ENCODE measurements at regions not wholly inside any gene's neighbourhood (a gene's known extent, or its start where the extent isn't known, plus 50 kb on each side); places are given as distances from the start of the nearest gene placed in this dataset.

DNA sequence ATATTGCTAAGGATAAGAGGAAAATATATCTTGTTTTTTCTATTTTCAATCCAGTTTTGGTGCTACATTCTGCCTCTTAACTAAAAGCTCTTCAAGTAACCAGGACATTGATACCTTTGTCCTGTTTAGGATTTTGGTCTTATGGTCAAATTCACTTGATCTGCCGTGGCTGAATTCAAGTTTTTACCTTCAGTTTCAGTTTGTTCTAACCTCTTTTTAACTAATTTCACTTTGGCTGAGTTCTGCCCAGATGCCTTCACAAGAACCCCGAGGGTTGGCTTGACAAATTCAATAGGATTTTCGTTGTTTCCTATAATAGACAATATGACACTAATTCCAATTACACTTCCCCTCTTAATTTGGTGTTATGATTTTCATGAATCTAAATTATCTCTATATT lies 84.5 kb upstream of the C1orf21 start:
- no peak for FAIRE-seq

DNA sequence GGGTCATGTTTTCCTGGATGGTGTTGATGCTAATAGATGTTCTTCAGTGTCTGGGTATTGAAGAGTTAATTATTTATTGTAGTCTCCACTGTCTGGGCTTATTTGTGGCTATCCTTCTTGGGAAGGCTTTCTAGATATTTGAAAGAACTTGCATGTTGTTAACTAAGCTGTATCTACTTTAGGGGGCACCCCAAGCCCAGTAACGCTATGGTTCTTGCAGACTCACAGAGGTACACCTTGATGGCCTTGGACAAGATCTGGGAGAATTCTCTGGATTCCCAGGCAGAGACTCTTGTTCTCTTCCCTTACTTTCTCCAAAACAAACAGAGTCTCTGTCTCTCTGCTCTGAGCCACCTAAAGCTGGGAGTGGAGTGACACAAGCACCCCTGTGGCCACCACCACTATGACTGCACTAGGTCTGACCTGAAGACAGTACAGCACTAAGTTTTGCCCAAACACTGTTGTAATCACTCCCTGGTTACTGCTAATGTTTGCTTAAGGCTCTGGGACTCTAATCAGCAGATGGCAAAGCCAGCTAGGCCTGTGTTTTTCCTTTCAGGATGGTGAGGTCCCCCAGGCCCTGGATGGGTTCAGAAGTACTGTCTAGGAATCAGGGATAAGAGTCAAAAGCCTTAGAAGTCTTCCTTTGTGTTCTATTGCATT lies 76.5 kb upstream of the C1orf21 start:
- Histone ChIP-seq H3K4me3 (ENCODE audit: low read length in 3 of 3) (no peak overlapping the region), H3K9me3 (ENCODE audit: control insufficient read depth in 2 of 3, insufficient read depth in 1 of 3, low read length in 3 of 3) (no peaks in the 10 kb centered on the region), H3K27me3 (ENCODE audit: control insufficient read depth, insufficient read depth, low read length) (no peaks in the 10 kb centered on the region), H3K36me3 (ENCODE audit: control insufficient read depth in 2 of 3, insufficient read depth in 3 of 3, low read length in 3 of 3) (no peaks in the 10 kb centered on the region), H3K4me1 (ENCODE audit: control insufficient read depth in 2 of 3, insufficient read depth in 2 of 3, low read depth in 1 of 3, low read length in 3 of 3) (no peaks in the 10 kb centered on the region), H3K27ac (ENCODE audit: low read depth in 2 of 2, low read length in 2 of 2) (no peak overlapping the region), H3K9ac (ENCODE audit: low read length in 3 of 3) (no peak overlapping the region)
- TF ChIP-seq, protein P1, sequence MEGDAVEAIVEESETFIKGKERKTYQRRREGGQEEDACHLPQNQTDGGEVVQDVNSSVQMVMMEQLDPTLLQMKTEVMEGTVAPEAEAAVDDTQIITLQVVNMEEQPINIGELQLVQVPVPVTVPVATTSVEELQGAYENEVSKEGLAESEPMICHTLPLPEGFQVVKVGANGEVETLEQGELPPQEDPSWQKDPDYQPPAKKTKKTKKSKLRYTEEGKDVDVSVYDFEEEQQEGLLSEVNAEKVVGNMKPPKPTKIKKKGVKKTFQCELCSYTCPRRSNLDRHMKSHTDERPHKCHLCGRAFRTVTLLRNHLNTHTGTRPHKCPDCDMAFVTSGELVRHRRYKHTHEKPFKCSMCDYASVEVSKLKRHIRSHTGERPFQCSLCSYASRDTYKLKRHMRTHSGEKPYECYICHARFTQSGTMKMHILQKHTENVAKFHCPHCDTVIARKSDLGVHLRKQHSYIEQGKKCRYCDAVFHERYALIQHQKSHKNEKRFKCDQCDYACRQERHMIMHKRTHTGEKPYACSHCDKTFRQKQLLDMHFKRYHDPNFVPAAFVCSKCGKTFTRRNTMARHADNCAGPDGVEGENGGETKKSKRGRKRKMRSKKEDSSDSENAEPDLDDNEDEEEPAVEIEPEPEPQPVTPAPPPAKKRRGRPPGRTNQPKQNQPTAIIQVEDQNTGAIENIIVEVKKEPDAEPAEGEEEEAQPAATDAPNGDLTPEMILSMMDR (IDR thresholded peaks at IDR 0.05; ENCODE audit: borderline replicate concordance, extremely low read depth, insufficient read depth) = no peak
- DNase-seq (no peak), FAIRE-seq (no peak)
- intact Hi-C loops (cut with DNase I) = no loop called here

More for the DNA sequence above, 84.5 kb upstream of the C1orf21 start:
- Histone ChIP-seq H3K9me3 (ENCODE audit: control insufficient read depth in 2 of 3, insufficient read depth in 1 of 3, low read length in 3 of 3) (no peaks in the 10 kb centered on the region), H3K4me1 (ENCODE audit: control insufficient read depth in 2 of 3, insufficient read depth in 2 of 3, low read depth in 1 of 3, low read length in 3 of 3) (no peaks in the 10 kb centered on the region), H3K27me3 (ENCODE audit: control insufficient read depth, insufficient read depth, low read length) (no peaks in the 10 kb centered on the region), H3K27ac (ENCODE audit: low read depth in 2 of 2, low read length in 2 of 2) (no peak overlapping the region), H3K9ac (ENCODE audit: low read length in 3 of 3) (no peak overlapping the region), H3K36me3 (ENCODE audit: control insufficient read depth in 2 of 3, insufficient read depth in 3 of 3, low read length in 3 of 3) (no peaks in the 10 kb centered on the region), H3K4me3 (ENCODE audit: low read length in 3 of 3) (no peak overlapping the region)
- intact Hi-C loops (cut with DNase I) = no loop called here
- TF ChIP-seq, protein P1 (IDR thresholded peaks at IDR 0.05; ENCODE audit: borderline replicate concordance, extremely low read depth, insufficient read depth) = no peak
- DNase-seq = no peak

DNA sequence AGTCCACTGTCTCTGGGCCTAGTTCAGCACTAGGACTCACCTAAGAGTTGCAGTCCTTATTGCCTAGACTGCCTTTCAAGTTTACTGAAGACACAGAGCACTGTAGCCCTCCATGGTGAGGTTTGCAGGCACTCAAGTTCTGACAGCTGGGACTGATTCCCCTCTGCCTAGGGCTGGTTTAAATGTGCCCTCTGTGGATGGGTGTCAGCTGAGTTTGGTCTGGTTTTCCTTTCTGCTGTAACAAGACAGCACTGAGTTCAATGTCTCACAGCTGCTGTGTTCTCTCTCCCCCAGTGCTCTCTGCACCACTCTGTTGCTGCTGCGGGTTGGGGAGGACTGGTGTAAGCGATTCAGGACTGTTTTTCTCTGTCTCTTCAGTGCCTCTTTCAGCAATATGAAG lies 75.2 kb upstream of the C1orf21 start:
- Histone ChIP-seq H3K4me1 (ENCODE audit: control insufficient read depth in 2 of 3, insufficient read depth in 2 of 3, low read depth in 1 of 3, low read length in 3 of 3) (no peaks in the 10 kb centered on the region), H3K27me3 (ENCODE audit: control insufficient read depth, insufficient read depth, low read length) (no peaks in the 10 kb centered on the region), H3K36me3 (ENCODE audit: control insufficient read depth in 2 of 3, insufficient read depth in 3 of 3, low read length in 3 of 3) (no peaks in the 10 kb centered on the region), H3K4me3 (ENCODE audit: low read length in 3 of 3) (no peak overlapping the region), H3K9ac (ENCODE audit: low read length in 3 of 3) (no peak overlapping the region), H3K27ac (ENCODE audit: low read depth in 2 of 2, low read length in 2 of 2) (no peak overlapping the region), H3K9me3 (ENCODE audit: control insufficient read depth in 2 of 3, insufficient read depth in 1 of 3, low read length in 3 of 3) (no peaks in the 10 kb centered on the region)
- FAIRE-seq (no peak), DNase-seq (no peak)
- intact Hi-C loops (cut with DNase I) = no loop called here
- TF ChIP-seq, protein P1 (IDR thresholded peaks at IDR 0.05; ENCODE audit: borderline replicate concordance, extremely low read depth, insufficient read depth) = no peak

DNA sequence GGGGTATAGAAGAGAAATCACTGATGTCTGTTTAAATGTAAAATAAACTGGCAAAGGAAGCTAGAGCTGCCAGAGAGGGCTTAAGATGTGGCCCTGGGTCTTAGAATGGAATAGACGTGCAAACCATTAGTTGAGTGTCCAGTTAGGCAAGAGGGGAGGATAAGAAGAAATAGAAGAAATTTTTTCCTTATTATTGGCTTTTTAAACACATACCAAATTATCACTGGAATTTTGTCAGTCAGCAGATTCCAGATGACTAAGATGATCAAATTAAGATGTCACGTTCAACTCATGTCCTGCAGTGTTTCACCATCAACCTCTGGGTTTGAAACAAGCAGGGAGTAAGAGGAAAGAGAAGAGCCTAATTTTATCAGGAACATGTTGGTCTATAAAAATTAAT lies 71.6 kb upstream of the C1orf21 start:
- Histone ChIP-seq H3K27ac (ENCODE audit: low read depth in 2 of 2, low read length in 2 of 2) (no peak overlapping the region), H3K9me3 (ENCODE audit: control insufficient read depth in 2 of 3, insufficient read depth in 1 of 3, low read length in 3 of 3) (no peaks in the 10 kb centered on the region), H3K36me3 (ENCODE audit: control insufficient read depth in 2 of 3, insufficient read depth in 3 of 3, low read length in 3 of 3) (no peaks in the 10 kb centered on the region), H3K27me3 (ENCODE audit: control insufficient read depth, insufficient read depth, low read length) (no peaks in the 10 kb centered on the region), H3K4me1 (ENCODE audit: control insufficient read depth in 2 of 3, insufficient read depth in 2 of 3, low read depth in 1 of 3, low read length in 3 of 3) (no peaks in the 10 kb centered on the region), H3K4me3 (ENCODE audit: low read length in 3 of 3) (no peak overlapping the region), H3K9ac (ENCODE audit: low read length in 3 of 3) (no peak overlapping the region)
- TF ChIP-seq, protein P1 (IDR thresholded peaks at IDR 0.05; ENCODE audit: borderline replicate concordance, extremely low read depth, insufficient read depth) = no peak
- DNase-seq = no peak
- FAIRE-seq = no peak
- intact Hi-C loops (cut with DNase I) = no loop called here

Data from kidney (tissue), 13 donors.